Stomach (tissue), 4 donors: ENCODE measurements at regions not wholly inside any gene's neighbourhood (a gene's known extent, or its start where the extent isn't known, plus 50 kb on each side); places are given as distances from the start of the nearest gene placed in this dataset.

Experiments used
- POLR2A ChIP-seq, 4 donors: fragments of 450-650 bp; IDR thresholded peaks; one replicate each; pipeline ENCODE4 v1.6.1; 2016; ENCODE audit warnings: antibody characterized with exemption in 4 of 4, control low read depth in 2 of 4, mild to moderate bottlenecking in 1 of 4, moderate library complexity in 1 of 4
- TF ChIP-seq, protein P1 (sequence below), 7 experiments: fragments of 450-650 bp in 4 of 7; fragments of 200-600 bp in 3 of 7; sonication (generic) in 3 of 7; IDR thresholded peaks; one replicate each; pipeline ENCODE4 v1.5.1; 2016 to 2019; ENCODE audit warnings: antibody characterized with exemption in 7 of 7, control low read depth in 2 of 7, mild to moderate bottlenecking in 1 of 7

DNA sequence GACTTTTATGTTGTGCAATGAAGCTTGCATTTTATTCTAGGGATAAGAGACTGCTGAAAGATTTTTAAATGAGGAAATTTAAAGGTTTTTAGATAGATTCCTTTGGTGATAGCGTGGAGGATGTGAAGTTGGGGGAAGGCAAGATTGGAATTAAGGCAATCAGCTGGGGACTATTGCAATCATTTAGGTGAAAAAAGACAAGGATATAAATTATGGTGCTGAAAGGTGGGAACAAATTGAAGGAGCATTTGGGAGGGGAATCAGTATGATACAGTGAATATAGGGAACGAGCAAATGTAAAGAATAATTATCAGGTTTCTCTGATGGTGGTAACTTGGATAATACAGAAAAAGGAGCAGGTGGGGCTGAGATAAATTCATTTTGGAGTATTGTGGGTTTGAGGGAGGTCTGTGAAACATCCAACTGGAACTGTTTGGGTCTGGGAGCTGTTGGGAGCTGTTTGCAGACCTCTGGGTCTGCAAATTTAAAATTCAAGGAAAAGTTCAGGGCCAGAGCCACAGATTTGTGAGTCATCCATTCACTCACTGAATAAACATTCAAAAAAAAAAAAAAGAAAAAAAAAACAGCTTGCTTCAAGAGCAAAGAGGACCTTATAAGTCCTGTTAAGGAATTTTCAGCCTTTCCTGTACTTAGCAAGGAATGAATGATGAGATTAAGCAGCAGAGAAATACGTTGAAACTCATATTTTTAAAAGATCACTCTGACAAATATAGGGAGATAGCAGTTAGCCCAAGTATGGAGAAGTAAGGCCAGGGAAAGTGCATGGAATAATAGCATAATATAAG lies 257.5 kb upstream of the FN1 start:
- TF ChIP-seq POLR2A (IDR thresholded peaks at IDR 0.05) = no peak
- TF ChIP-seq, protein P1, sequence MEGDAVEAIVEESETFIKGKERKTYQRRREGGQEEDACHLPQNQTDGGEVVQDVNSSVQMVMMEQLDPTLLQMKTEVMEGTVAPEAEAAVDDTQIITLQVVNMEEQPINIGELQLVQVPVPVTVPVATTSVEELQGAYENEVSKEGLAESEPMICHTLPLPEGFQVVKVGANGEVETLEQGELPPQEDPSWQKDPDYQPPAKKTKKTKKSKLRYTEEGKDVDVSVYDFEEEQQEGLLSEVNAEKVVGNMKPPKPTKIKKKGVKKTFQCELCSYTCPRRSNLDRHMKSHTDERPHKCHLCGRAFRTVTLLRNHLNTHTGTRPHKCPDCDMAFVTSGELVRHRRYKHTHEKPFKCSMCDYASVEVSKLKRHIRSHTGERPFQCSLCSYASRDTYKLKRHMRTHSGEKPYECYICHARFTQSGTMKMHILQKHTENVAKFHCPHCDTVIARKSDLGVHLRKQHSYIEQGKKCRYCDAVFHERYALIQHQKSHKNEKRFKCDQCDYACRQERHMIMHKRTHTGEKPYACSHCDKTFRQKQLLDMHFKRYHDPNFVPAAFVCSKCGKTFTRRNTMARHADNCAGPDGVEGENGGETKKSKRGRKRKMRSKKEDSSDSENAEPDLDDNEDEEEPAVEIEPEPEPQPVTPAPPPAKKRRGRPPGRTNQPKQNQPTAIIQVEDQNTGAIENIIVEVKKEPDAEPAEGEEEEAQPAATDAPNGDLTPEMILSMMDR (IDR thresholded peaks at IDR 0.05) = no peak
